Mesothelial cell of epicardium (in vitro differentiated cells): ENCODE measurements at regions not wholly inside any gene's neighbourhood (a gene's known extent, or its start where the extent isn't known, plus 50 kb on each side); places are given as distances from the start of the nearest gene placed in this dataset.

Source experiments
- DNase-seq, 2 experiments: peaks; one replicate each; pipeline ENCODE4 v3.0.0; 2021; ENCODE audit warnings: low spot score in 2 of 2; ENCODE audit not compliant: unreplicated experiment in 2 of 2
- H3K27ac Mint-ChIP-seq: 2 replicates; pipeline ENCODE4 v1.8.0; 2021; ENCODE audit warnings: mixed read lengths
- H3K27me3 Mint-ChIP-seq: 2 replicates; pipeline ENCODE4 v1.8.0; 2021; ENCODE audit warnings: low read depth, mixed read lengths
- H3K36me3 Mint-ChIP-seq: 2 replicates; pipeline ENCODE4 v1.8.0; 2021; ENCODE audit warnings: mixed read lengths
- H3K4me1 Mint-ChIP-seq: 2 replicates; pipeline ENCODE4 v1.8.0; 2021; ENCODE audit warnings: mixed read lengths
- H3K4me3 Mint-ChIP-seq: 2 replicates; pipeline ENCODE4 v1.8.0; 2021; ENCODE audit warnings: mild to moderate bottlenecking, moderate library complexity, mixed read lengths
- H3K9me3 Mint-ChIP-seq: 2 replicates; pipeline ENCODE4 v1.8.0; 2021; ENCODE audit warnings: mixed read lengths
- TF ChIP-seq, protein P1 (sequence below): fragments of 200-600 bp; sonication (generic); IDR thresholded peaks from one replicate; pipeline ENCODE4 v1.5.0; 2021; ENCODE audit warnings: antibody characterized with exemption; ENCODE audit not compliant: unreplicated experiment

DNA sequence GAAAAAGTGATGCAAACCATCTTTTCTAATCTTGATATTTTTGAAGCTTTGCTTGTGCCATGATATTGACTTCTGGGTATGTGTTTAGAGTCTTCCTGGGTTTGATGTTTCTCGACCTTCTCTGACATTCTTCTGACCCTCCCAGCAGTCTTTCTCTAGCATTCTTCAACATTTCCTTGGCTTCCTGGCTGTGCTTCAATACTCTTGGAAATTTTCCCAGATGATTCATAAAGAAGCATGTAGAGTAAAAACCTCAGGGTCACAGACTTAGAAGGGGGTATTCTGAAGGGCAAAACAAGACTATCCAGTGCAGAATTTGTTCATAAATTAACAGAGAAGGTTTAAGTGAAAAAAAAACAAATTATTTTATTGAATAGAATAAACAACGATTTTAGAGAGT, 946.3 kb upstream of the PCDH9 start:
- TF ChIP-seq, protein P1, sequence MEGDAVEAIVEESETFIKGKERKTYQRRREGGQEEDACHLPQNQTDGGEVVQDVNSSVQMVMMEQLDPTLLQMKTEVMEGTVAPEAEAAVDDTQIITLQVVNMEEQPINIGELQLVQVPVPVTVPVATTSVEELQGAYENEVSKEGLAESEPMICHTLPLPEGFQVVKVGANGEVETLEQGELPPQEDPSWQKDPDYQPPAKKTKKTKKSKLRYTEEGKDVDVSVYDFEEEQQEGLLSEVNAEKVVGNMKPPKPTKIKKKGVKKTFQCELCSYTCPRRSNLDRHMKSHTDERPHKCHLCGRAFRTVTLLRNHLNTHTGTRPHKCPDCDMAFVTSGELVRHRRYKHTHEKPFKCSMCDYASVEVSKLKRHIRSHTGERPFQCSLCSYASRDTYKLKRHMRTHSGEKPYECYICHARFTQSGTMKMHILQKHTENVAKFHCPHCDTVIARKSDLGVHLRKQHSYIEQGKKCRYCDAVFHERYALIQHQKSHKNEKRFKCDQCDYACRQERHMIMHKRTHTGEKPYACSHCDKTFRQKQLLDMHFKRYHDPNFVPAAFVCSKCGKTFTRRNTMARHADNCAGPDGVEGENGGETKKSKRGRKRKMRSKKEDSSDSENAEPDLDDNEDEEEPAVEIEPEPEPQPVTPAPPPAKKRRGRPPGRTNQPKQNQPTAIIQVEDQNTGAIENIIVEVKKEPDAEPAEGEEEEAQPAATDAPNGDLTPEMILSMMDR: no peak
- peak overlapping the region; percentile 44 for H3K27ac Mint-ChIP-seq
- DNase-seq: no peak
- peaks cover 18% of the 10 kb centered on the region for H3K4me1 Mint-ChIP-seq
- peaks cover 26% of the 10 kb centered on the region for H3K9me3 Mint-ChIP-seq
- no peaks in the 10 kb centered on the region for H3K27me3 Mint-ChIP-seq
- no peak overlapping the region for H3K4me3 Mint-ChIP-seq
- H3K36me3 Mint-ChIP-seq: peaks cover 15% of the 10 kb centered on the region

DNA sequence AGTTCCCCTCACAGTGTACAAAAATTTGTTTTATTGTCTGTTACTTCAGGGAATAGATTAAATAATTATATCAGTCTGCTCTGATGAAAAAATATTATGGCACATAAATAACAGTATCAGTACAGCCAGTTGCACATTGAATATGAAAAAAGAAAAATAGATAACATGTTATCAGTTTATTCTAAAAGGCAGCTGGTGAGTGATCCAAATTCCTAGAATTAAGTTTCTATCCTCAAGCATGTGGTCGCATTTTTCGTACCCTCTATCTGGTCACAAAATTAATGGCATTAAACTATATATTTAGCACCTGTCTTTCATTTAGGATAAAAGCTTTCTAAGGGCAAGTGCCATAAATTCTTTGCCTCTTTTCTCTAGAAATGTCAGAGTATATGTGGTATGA, 944.8 kb upstream of the PCDH9 start:
- Mint-ChIP-seq H3K4me1 (peaks cover 18% of the 10 kb centered on the region), H3K36me3 (peaks cover 10% of the 10 kb centered on the region), H3K27me3 (no peaks in the 10 kb centered on the region)

DNA sequence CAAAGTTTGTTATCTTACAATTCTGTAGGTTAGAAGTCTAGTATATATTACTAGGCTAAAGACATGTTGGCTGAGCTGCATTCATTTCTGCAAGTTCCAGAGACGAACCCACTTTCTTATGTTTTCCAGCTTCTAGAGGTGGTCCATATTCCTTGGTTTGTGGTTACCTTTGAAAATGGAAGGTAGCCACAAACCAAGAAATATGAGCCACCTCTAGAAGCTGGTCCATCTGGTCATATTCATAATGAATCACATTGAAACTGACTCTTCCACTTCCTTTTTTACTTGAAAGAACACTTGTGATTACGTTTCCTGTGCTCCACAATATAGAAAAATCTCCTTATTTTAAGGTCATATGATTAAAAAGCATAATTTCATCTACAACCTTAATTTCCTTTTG, 943.0 kb upstream of the PCDH9 start:
- peaks cover 21% of the 10 kb centered on the region for H3K4me1 Mint-ChIP-seq
- peaks cover 4% of the 10 kb centered on the region for H3K36me3 Mint-ChIP-seq
- H3K4me3 Mint-ChIP-seq: no peak overlapping the region
- no peak for DNase-seq
- no peak overlapping the region for H3K27ac Mint-ChIP-seq
- H3K9me3 Mint-ChIP-seq: peaks cover 12% of the 10 kb centered on the region
- TF ChIP-seq, protein P1: no peak
- no peaks in the 10 kb centered on the region for H3K27me3 Mint-ChIP-seq

More for the DNA sequence above, 944.8 kb upstream of the PCDH9 start:
- H3K27ac Mint-ChIP-seq: peak overlapping the region; percentile 44
- H3K9me3 Mint-ChIP-seq: peaks cover 18% of the 10 kb centered on the region
- H3K4me3 Mint-ChIP-seq: no peak overlapping the region
- TF ChIP-seq, protein P1: no peak
- DNase-seq: no peak

DNA sequence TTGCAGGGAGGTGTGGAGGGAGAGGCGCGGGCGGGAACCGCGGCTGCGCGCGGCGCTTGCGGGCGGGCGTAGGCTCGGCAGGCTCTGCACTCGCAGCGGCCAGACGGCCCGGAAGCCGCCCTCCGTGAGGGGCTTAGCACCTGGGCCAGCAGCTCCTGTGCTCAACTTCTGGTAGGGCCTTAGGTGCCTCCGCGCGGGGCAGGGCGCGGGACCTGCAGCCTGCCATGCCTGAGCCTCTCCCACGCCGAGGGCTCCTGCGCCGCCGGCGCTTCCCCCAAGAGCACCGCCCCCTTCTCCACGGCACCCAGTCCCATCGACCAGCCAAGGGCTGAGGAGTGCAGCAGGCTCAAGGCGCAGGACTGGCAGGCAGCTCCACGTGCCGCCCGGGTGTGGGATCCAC, 940.8 kb upstream of the PCDH9 start:
- peaks cover 27% of the 10 kb centered on the region for H3K4me1 Mint-ChIP-seq
- no peak for DNase-seq
- TF ChIP-seq, protein P1: no peak
- H3K27me3 Mint-ChIP-seq: no peaks in the 10 kb centered on the region
- H3K9me3 Mint-ChIP-seq: peaks cover 8% of the 10 kb centered on the region
- no peak overlapping the region for H3K27ac Mint-ChIP-seq
- H3K4me3 Mint-ChIP-seq: no peak overlapping the region
- peaks cover 4% of the 10 kb centered on the region for H3K36me3 Mint-ChIP-seq

DNA sequence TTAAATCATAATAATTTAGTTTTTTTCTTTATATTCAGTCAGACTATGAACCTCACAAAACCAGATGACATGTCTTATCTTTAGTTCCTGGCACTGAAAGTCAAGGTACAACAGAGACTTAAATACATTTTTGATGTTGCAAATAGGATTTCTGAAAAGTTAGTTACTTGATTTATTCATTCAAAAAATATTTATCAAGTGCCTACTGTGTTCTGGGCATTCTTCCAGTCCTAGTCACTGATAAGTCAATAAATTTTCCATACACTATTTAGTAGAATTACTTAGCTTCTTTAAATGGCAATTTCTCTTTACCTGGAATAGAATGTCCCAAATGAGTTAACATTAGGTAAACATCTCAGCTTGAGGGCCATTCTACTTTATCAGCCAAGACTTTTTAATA, 938.3 kb upstream of the PCDH9 start:
- peaks cover 8% of the 10 kb centered on the region for H3K9me3 Mint-ChIP-seq
- H3K36me3 Mint-ChIP-seq: peaks cover 4% of the 10 kb centered on the region
- DNase-seq: no peak
- H3K27me3 Mint-ChIP-seq: no peaks in the 10 kb centered on the region
- TF ChIP-seq, protein P1: no peak
- H3K4me1 Mint-ChIP-seq: peaks cover 31% of the 10 kb centered on the region
- H3K4me3 Mint-ChIP-seq: no peak overlapping the region
- H3K27ac Mint-ChIP-seq: no peak overlapping the region

DNA sequence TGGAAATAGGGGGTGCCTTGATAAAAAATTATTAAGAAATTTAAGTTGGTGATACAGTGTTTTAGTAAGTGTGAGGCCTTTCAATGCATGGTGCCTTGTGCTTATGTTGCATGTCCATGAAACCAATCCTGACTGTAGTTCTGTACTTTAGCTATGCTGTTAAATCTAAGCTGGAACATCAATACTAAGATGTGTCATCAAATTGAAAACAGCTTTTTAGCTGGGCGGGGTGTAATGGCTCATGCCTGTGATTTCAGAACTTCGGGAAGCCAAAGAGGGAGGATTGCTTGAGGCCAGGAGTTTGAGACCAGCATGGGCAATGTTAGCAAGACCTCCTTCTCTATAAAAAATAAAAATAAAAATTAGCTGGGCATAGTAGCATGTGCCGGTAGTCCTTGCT, 930.3 kb upstream of the PCDH9 start:
- Mint-ChIP-seq H3K4me1 (peaks cover 27% of the 10 kb centered on the region), H3K36me3 (peaks cover 5% of the 10 kb centered on the region), H3K4me3 (no peak overlapping the region), H3K27me3 (no peaks in the 10 kb centered on the region), H3K9me3 (peaks cover 12% of the 10 kb centered on the region), H3K27ac (no peak overlapping the region)
- DNase-seq: no peak
- TF ChIP-seq, protein P1: no peak
